MM.1S (cell line): ENCODE measurements at regions not wholly inside any gene's neighbourhood (a gene's known extent, or its start where the extent isn't known, plus 50 kb on each side); places are given as distances from the start of the nearest gene placed in this dataset.
"Not testable (repeated sequence)": the region's sequence is repeated elsewhere in the genome, so short reads cannot be mapped to it uniquely, and the experiment has no call there.

Experiments used
- DNase-seq: peaks from one replicate; pipeline ENCODE4 v3.0.0-alpha.2; 2015
- H2AFZ ChIP-seq: fragments of 300-600 bp; sonication (generic); 2 replicates; pipeline ENCODE4 v1.6.0; 2016; ENCODE audit warnings: antibody characterized with exemption, low read length
- H3F3A ChIP-seq: fragments of 300-600 bp; sonication (generic); 2 replicates; pipeline ENCODE4 v1.6.1; 2016; ENCODE audit warnings: mild to moderate bottlenecking, antibody characterized with exemption, low read length, moderate library complexity, mixed read lengths; ENCODE audit not compliant: insufficient read depth
- H3K27ac ChIP-seq: fragments of 300-600 bp; sonication (generic); 2 replicates; pipeline ENCODE4 v1.5.1; 2016; ENCODE audit warnings: mild to moderate bottlenecking, low read length
- H3K27me3 ChIP-seq: fragments of 300-600 bp; sonication (generic); replicated peaks from 2 replicates; pipeline ENCODE4 v1.6.0; 2016; ENCODE audit warnings: low read length; ENCODE audit not compliant: insufficient read depth
- H3K36me3 ChIP-seq: fragments of 300-600 bp; sonication (generic); replicated peaks from 2 replicates; pipeline ENCODE4 v1.6.1; 2016; ENCODE audit warnings: mild to moderate bottlenecking, low read length, mixed read lengths; ENCODE audit not compliant: insufficient read depth
- H3K4me1 ChIP-seq: fragments of 300-600 bp; sonication (generic); 2 replicates; pipeline ENCODE4 v1.6.1; 2016; ENCODE audit warnings: low read length, mixed read lengths
- H3K4me2 ChIP-seq: fragments of 300-600 bp; sonication (generic); 2 replicates; pipeline ENCODE4 v1.6.0; 2016; ENCODE audit warnings: low read depth, low read length
- H3K4me3 ChIP-seq: fragments of 300-600 bp; sonication (generic); 2 replicates; pipeline ENCODE4 v1.5.1; 2016; ENCODE audit warnings: low read length, mixed read lengths
- H3K79me2 ChIP-seq: fragments of 300-600 bp; sonication (generic); 2 replicates; pipeline ENCODE4 v1.6.1; 2016; ENCODE audit warnings: mixed run types, low read length, mixed read lengths
- H3K9ac ChIP-seq: fragments of 300-600 bp; sonication (generic); 2 replicates; pipeline ENCODE4 v1.6.1; 2016; ENCODE audit warnings: low read length, mixed read lengths
- H3K9me2 ChIP-seq: fragments of 300-600 bp; sonication (generic); replicated peaks from 2 replicates; pipeline ENCODE4 v1.6.1; 2016; ENCODE audit warnings: mild to moderate bottlenecking, low read length, mixed read lengths; ENCODE audit not compliant: insufficient read depth
- H3K9me3 ChIP-seq: fragments of 300-600 bp; sonication (generic); replicated peaks from 2 replicates; pipeline ENCODE4 v1.6.1; 2016; ENCODE audit warnings: mild to moderate bottlenecking, low read length, mixed read lengths; ENCODE audit not compliant: insufficient read depth
- H4K20me1 ChIP-seq: fragments of 300-600 bp; sonication (generic); 2 replicates; pipeline ENCODE4 v1.6.1; 2016; ENCODE audit warnings: mild to moderate bottlenecking, low read length, moderate library complexity, mixed read lengths; ENCODE audit not compliant: insufficient read depth
- CTCF ChIP-seq: fragments of 300-600 bp; sonication (generic); IDR thresholded peaks from 2 replicates; pipeline ENCODE4 v1.5.1; 2016; ENCODE audit warnings: antibody characterized with exemption, low read length, mixed read lengths
- EZH2 ChIP-seq: fragments of 300-600 bp; sonication (generic); optimal IDR thresholded peaks from 2 replicates; pipeline ENCODE3; 2017; ENCODE audit warnings: low read depth, mild to moderate bottlenecking, antibody characterized with exemption, low read length, mixed read lengths
- EZH2phosphoT487 ChIP-seq: fragments of 300-600 bp; sonication (generic); IDR thresholded peaks from 2 replicates; pipeline ENCODE4 v1.6.1; 2018; ENCODE audit warnings: antibody characterized with exemption, low read length

GRCh38 chrX:11899091-11899490 is 141.1 kb downstream of the MSL3 start:
- Histone ChIP-seq H3K27me3 (no peaks in the 10 kb centered on the region), H3K9ac (no peak overlapping the region), H3K4me1 (no peaks in the 10 kb centered on the region), H3K9me3 (no peaks in the 10 kb centered on the region), H3K9me2 (no peaks in the 10 kb centered on the region), H2AFZ (no peak overlapping the region), H3K36me3 (no peaks in the 10 kb centered on the region), H3K27ac (no peak overlapping the region), H4K20me1 (no peaks in the 10 kb centered on the region), H3F3A (no peaks in the 10 kb centered on the region), H3K4me3 (no peak overlapping the region), H3K4me2 (no peak overlapping the region), H3K79me2 (no peaks in the 10 kb centered on the region)
- no peak for DNase-seq
- TF ChIP-seq CTCF (no peak), EZH2phosphoT487 (no peak), EZH2 (no peak)

GRCh38 chrX:11905933-11906332 is 147.9 kb downstream of the MSL3 start:
- H3K9me3 ChIP-seq, DNase-seq, H3K9ac ChIP-seq, H3K4me2 ChIP-seq, H4K20me1 ChIP-seq, H3K4me3 ChIP-seq, H3K9me2 ChIP-seq, H3F3A ChIP-seq, H3K27me3 ChIP-seq, H3K4me1 ChIP-seq, H3K27ac ChIP-seq, H2AFZ ChIP-seq, H3K79me2 ChIP-seq, H3K36me3 ChIP-seq: not testable (repeated sequence)

- no peaks in the 10 kb centered on the region for H3K9me2 ChIP-seq
- H3K9me3 ChIP-seq, result no peaks in the 10 kb centered on the region
- no peaks in the 10 kb centered on the region for H3K36me3 ChIP-seq
- no peaks in the 10 kb centered on the region for H3K79me2 ChIP-seq
- H3K4me1 ChIP-seq, result no peaks in the 10 kb centered on the region
- TF ChIP-seq CTCF, result peak; percentile 53
- TF ChIP-seq EZH2phosphoT487, result no peak
- no peak for TF ChIP-seq EZH2
- no peak overlapping the region for H2AFZ ChIP-seq
- no peak overlapping the region for H3K4me3 ChIP-seq
- no peaks in the 10 kb centered on the region for H4K20me1 ChIP-seq
- no peaks in the 10 kb centered on the region for H3K27me3 ChIP-seq
- H3K27ac ChIP-seq, result no peak overlapping the region
- H3K4me2 ChIP-seq, result no peak overlapping the region
- no peaks in the 10 kb centered on the region for H3F3A ChIP-seq
- DNase-seq, result no peak
- no peak overlapping the region for H3K9ac ChIP-seq
Measured at GRCh38 chrX:11908371-11908770, 150.3 kb downstream of the MSL3 start.

GRCh38 chrX:11913001-11913400 is 155.0 kb downstream of the MSL3 start:
- no peak for TF ChIP-seq CTCF
- no peak for TF ChIP-seq EZH2phosphoT487
- no peak for TF ChIP-seq EZH2
- Histone ChIP-seq H4K20me1 (no peaks in the 10 kb centered on the region), H3K27ac (no peak overlapping the region), H3K9me2 (no peaks in the 10 kb centered on the region), H3K9me3 (no peaks in the 10 kb centered on the region), H3F3A (no peaks in the 10 kb centered on the region), H3K9ac (no peak overlapping the region), H3K4me3 (no peak overlapping the region), H3K4me2 (no peak overlapping the region), H3K36me3 (no peaks in the 10 kb centered on the region), H3K79me2 (no peaks in the 10 kb centered on the region), H3K4me1 (no peaks in the 10 kb centered on the region), H2AFZ (no peak overlapping the region), H3K27me3 (no peaks in the 10 kb centered on the region)
- DNase-seq, result no peak
